NCI-H526 (cell line): ENCODE measurements at regions not wholly inside any gene's neighbourhood (a gene's known extent, or its start where the extent isn't known, plus 50 kb on each side); places are given as distances from the start of the nearest gene placed in this dataset.
A peak's percentile ranks its signal among the peaks of the same experiment; 100 is the strongest.
"Not testable (repeated sequence)": the region's sequence is repeated elsewhere in the genome, so short reads cannot be mapped to it uniquely, and the experiment has no call there.

ENCODE experiments used
- DNase-seq, 2 experiments: peaks; one replicate each; lab custom pipeline; 2025; lab: John Stamatoyannopoulos, UW

GRCh38 chr9:25913806-25914205 is 235.6 kb upstream of the TUSC1 start:
- DNase-seq: no peak

GRCh38 chr9:25904701-25905100 is 226.5 kb upstream of the TUSC1 start:
- DNase-seq: no peak

- no peak for DNase-seq
Measured at GRCh38 chr9:25891527-25891926, 213.3 kb upstream of the TUSC1 start.

- no peak for DNase-seq
Measured at GRCh38 chr9:25889661-25890060, 211.4 kb upstream of the TUSC1 start.

GRCh38 chr9:25876248-25876647 is 198.0 kb upstream of the TUSC1 start:
- DNase-seq: no peak

- no peak for DNase-seq
Measured at GRCh38 chr9:25864509-25864908, 186.3 kb upstream of the TUSC1 start.

- no peak for DNase-seq
Measured at GRCh38 chr9:25861421-25861820, 183.2 kb upstream of the TUSC1 start.

GRCh38 chr9:25857147-25857546 is 178.9 kb upstream of the TUSC1 start:
- no peak for DNase-seq

- no peak for DNase-seq
Measured at GRCh38 chr9:25850803-25851202, 172.6 kb upstream of the TUSC1 start.

- no peak for DNase-seq
Measured at GRCh38 chr9:25845867-25846266, 167.6 kb upstream of the TUSC1 start.

- no peak for DNase-seq
Measured at GRCh38 chr9:25830381-25830780, 152.1 kb upstream of the TUSC1 start.

- no peak for DNase-seq
Measured at GRCh38 chr9:25827626-25828025, 149.4 kb upstream of the TUSC1 start.

- no peak for DNase-seq
Measured at GRCh38 chr9:25816439-25816838, 138.2 kb upstream of the TUSC1 start.

- no peak for DNase-seq
Measured at GRCh38 chr9:25814023-25814422, 135.8 kb upstream of the TUSC1 start.

GRCh38 chr9:25813478-25813877 is 135.2 kb upstream of the TUSC1 start:
- DNase-seq: no peak

GRCh38 chr9:25808554-25808953 is 130.3 kb upstream of the TUSC1 start:
- DNase-seq: no peak

- no peak for DNase-seq
Measured at GRCh38 chr9:25804856-25805255, 126.6 kb upstream of the TUSC1 start.

- not testable (repeated sequence) for DNase-seq
Measured at GRCh38 chr9:25801989-25802388, 123.7 kb upstream of the TUSC1 start.

- no peak for DNase-seq
Measured at GRCh38 chr9:25773805-25774204, 95.6 kb upstream of the TUSC1 start.

- DNase-seq: no peak
Measured at GRCh38 chr9:25755951-25756350, 77.7 kb upstream of the TUSC1 start.

- DNase-seq: peak in 1 of 2 experiments; percentile 19
Measured at GRCh38 chr9:25752398-25752797, 74.2 kb upstream of the TUSC1 start.

- DNase-seq: peak; percentile 17 to 22
Measured at GRCh38 chr9:25742256-25742655, 64.0 kb upstream of the TUSC1 start.

GRCh38 chr9:25733336-25733982 is 55.2 kb upstream of the TUSC1 start:
- DNase-seq: no peak
